Breast epithelium (tissue), 4 donors: ENCODE measurements at regions not wholly inside any gene's neighbourhood (a gene's known extent, or its start where the extent isn't known, plus 50 kb on each side); places are given as distances from the start of the nearest gene placed in this dataset.
A peak's percentile ranks its signal among the peaks of the same experiment; 100 is the strongest.
"Not testable (repeated sequence)": the region's sequence is repeated elsewhere in the genome, so short reads cannot be mapped to it uniquely, and the experiment has no call there.

ENCODE experiments used
- DNase-seq, 2 donors: peaks; one replicate each; pipeline ENCODE4 v3.0.0-alpha.2; 2019; ENCODE audit warnings: low spot score in 2 of 2
- H3K27ac ChIP-seq, 2 donors: fragments of 200-600 bp; sonication (generic) in 1 of 2; one replicate each; pipeline ENCODE4 v1.5.1; 2016 to 2019; ENCODE audit warnings: mild to moderate bottlenecking in 1 of 2
- H3K27me3 ChIP-seq, 2 donors: fragments of 200-600 bp; sonication (generic) in 1 of 2; one replicate each; pipeline versions ENCODE4 v1.5.1 to v1.6.0; 2017 to 2019; ENCODE audit warnings: control low read depth in 1 of 2, mild to moderate bottlenecking in 1 of 2
- H3K36me3 ChIP-seq: fragments of 200-600 bp; one replicate; pipeline ENCODE4 v1.5.1; 2019
- H3K4me1 ChIP-seq, 2 donors: fragments of 200-600 bp; sonication (generic); one replicate each; pipeline ENCODE4 v1.5.1; 2016 to 2019; ENCODE audit warnings: control low read depth in 1 of 2
- H3K4me3 ChIP-seq, 3 donors: fragments of 200-600 bp; sonication (generic); 1 replicate in 2 of 3; 2 replicates in 1 of 3; pipeline ENCODE4 v1.5.1; 2016 to 2019; ENCODE audit warnings: mild to moderate bottlenecking in 3 of 3, moderate library complexity in 2 of 3
- H3K9me3 ChIP-seq, 2 donors: fragments of 200-600 bp; sonication (generic) in 1 of 2; one replicate each; pipeline ENCODE4 v1.5.1; 2016 to 2019; ENCODE audit warnings: control low read depth in 1 of 2
- POLR2A ChIP-seq: fragments of 450-650 bp; IDR thresholded peaks from one replicate; pipeline ENCODE4 v1.6.1; 2016; ENCODE audit warnings: antibody characterized with exemption, mild to moderate bottlenecking, moderate library complexity
- POLR2AphosphoS5 ChIP-seq, 3 donors: sonication (generic); formaldehyde crosslinking; IDR thresholded peaks; one replicate each; pipeline ENCODE4 v1.6.1; 2017; ENCODE audit warnings: antibody characterized with exemption in 3 of 3
- intact Hi-C: fragments of 100-400 bp; cut with DNase I; formaldehyde crosslinking; loops from one replicate; pipeline ENCODE4 v1.15.1; 2023; ENCODE audit warnings: low total_unique reads
- TF ChIP-seq, protein P1 (sequence below), 3 donors: fragments of 450-650 bp; IDR thresholded peaks; one replicate each; pipeline ENCODE4 v1.5.1; 2016 to 2017; ENCODE audit warnings: antibody characterized with exemption in 3 of 3, mild to moderate bottlenecking in 3 of 3, moderate library complexity in 3 of 3

DNA sequence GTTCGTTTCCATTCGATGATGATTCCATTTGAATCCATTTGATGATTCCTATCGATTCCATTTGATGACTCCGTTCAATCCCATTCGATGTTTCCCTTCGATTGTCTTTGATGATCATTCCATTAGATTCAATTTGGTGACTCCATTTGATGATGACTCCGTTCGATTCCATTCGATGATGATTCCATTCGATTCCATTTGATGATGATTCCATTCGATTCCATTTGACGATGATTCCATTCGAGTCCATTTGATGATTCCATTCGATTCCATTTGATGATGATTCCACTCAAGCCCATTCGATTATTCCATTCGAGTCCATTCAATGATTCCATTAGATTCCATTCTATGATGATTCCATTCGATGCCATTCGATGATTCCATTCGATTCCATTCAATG is 2730.6 kb downstream of the RPIA start:
- H3K27ac ChIP-seq, H3K27me3 ChIP-seq, H3K4me3 ChIP-seq, intact Hi-C loops, DNase-seq, H3K4me1 ChIP-seq, H3K36me3 ChIP-seq: not testable (repeated sequence)
- peaks cover 0 to 20% of the 10 kb centered on the region in 2 donors for H3K9me3 ChIP-seq

DNA sequence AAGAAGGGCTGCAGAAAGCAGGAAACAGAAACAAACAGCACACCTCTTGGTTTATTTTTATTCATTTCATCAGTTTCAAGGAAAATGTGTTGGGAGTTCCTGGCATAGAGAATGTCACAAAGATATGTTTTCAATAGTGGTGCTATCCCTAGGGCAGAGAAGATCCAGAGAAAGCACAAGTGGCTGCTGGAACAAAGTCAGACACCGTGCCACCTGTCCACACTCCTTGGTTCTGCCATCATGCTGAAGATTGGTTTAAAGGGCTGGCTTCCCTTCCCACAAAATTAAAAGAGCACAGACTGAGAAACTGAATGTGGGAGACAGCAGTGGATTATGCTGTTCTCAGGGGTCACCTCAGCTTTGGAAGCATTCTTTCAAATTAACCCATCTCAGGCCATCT is 2735.7 kb downstream of the RPIA start:
- H3K27ac ChIP-seq, intact Hi-C loops, H3K9me3 ChIP-seq, H3K4me3 ChIP-seq, DNase-seq, H3K4me1 ChIP-seq, H3K36me3 ChIP-seq, H3K27me3 ChIP-seq: not testable (repeated sequence)

DNA sequence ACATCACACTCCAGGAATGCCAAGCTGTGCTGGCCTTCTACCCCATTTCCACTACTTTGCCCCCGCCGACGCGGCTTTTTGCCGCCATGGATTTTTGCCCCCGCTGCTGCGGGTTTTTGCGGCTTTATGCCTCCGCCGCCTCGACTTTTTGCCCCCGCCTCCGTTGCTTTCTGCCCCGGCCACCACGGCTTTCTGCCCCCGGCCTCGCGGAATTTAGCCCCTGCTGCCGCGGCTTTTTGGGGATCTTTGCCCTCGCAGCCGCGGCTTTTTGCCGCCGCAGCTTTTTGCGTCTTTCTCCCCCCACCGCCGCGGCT is 2750.4 kb downstream of the RPIA start:
- Histone ChIP-seq H3K27me3 (peaks cover 10 to 34% of the 10 kb centered on the region in 2 donors), H3K4me3 (peak overlapping the region; percentile 7 to 41 (median 16))
- intact Hi-C loops, H3K4me1 ChIP-seq, DNase-seq, H3K36me3 ChIP-seq, H3K27ac ChIP-seq, H3K9me3 ChIP-seq: not testable (repeated sequence)

DNA sequence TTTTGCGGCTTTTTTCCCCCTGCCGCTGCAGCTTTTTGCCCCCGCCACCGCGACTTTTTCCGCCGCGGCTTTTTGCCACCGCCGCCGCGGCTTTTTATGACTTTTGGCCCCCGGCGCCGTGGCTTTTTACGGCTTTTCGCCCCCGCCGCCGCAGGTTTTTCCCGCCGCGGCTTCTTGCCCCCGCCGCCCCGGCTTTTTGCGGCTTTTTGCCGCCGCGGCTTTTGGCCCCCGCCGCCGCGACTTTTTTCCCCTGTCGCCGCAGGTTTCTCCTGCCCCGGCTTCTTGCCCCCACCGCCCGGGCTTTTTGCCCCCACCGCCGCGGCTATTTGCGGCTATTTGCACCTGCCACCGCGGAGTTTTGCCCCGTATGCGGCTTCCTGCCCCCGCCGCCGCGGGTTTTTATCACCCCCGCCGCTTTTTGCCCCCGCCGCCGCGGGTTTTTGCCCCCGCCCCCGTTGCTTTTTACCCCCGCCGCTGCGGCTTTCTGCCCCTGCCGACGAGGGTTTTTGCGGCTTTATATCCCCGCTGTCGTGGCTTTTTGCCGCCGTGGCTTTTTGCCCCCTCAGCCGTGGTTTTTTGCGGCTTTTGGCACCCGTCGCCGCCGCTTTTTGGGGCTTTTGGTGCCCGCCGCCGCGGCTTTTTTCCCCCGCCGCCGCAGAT is 2750.9 kb downstream of the RPIA start:
- intact Hi-C loops, result no loop called here
- peak in 1 of 2 donors; percentile 54 for DNase-seq
- Histone ChIP-seq H3K27ac (no peak overlapping the region), H3K4me3 (peak overlapping the region; percentile 7 to 41 (median 16)), H3K9me3 (peaks cover 0 to 6% of the 10 kb centered on the region in 2 donors), H3K27me3 (peaks cover 10 to 34% of the 10 kb centered on the region in 2 donors), H3K36me3 (no peaks in the 10 kb centered on the region), H3K4me1 (peaks cover 0 to 6% of the 10 kb centered on the region in 2 donors)
- TF ChIP-seq, protein P1, sequence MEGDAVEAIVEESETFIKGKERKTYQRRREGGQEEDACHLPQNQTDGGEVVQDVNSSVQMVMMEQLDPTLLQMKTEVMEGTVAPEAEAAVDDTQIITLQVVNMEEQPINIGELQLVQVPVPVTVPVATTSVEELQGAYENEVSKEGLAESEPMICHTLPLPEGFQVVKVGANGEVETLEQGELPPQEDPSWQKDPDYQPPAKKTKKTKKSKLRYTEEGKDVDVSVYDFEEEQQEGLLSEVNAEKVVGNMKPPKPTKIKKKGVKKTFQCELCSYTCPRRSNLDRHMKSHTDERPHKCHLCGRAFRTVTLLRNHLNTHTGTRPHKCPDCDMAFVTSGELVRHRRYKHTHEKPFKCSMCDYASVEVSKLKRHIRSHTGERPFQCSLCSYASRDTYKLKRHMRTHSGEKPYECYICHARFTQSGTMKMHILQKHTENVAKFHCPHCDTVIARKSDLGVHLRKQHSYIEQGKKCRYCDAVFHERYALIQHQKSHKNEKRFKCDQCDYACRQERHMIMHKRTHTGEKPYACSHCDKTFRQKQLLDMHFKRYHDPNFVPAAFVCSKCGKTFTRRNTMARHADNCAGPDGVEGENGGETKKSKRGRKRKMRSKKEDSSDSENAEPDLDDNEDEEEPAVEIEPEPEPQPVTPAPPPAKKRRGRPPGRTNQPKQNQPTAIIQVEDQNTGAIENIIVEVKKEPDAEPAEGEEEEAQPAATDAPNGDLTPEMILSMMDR (IDR thresholded peaks at IDR 0.05), result no peak
- TF ChIP-seq POLR2AphosphoS5 (IDR thresholded peaks at IDR 0.05), result no peak
- no peak for TF ChIP-seq POLR2A

DNA sequence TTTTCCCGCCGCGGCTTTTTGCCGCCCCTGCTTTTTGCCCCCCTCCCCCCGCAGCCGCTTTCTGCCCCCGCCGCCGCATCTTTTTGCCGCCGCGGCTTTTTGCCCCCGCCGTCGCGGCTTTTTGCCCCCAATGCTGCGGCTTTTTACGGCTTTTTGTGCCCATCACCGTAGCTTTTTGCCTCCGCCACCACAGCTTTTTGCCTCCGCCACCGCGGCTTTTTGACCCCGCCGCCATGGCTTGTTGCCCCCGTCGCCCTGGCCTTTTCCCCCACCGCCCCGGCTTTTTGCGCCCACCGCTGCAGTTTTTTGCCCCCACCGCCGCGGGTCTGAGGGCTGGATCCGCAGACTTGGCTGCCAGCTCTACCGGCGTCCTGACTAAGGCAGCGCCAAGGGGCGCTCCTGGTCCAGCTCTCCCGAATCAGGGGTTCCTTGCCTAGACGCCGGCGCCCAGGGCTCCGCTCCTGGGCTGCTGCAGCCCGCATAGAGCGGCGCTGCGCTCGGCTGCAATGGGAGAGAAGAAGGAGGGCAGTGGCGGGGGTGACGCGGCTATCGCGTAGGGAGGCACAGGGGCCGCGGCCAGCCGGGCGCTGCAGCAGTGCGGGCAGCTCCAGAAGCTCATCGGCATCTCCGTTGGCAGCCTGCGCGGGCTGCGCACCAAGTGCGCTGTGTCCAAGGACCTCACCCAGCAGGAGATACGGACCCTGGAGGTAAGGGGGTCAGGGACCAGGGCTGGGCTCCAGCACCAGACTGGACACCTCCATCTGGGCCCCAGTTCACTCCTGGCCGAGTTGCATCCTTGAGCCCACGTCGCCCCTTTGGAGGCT is 2751.6 kb downstream of the RPIA start:
- H3K36me3 ChIP-seq, H3K9me3 ChIP-seq, H3K27ac ChIP-seq, intact Hi-C loops, H3K4me1 ChIP-seq: not testable (repeated sequence)
- Histone ChIP-seq H3K27me3 (peaks cover 10 to 34% of the 10 kb centered on the region in 2 donors), H3K4me3 (peak overlapping the region; percentile 7 to 41 (median 16))
- DNase-seq, result peak in 1 of 2 donors; percentile 49

DNA sequence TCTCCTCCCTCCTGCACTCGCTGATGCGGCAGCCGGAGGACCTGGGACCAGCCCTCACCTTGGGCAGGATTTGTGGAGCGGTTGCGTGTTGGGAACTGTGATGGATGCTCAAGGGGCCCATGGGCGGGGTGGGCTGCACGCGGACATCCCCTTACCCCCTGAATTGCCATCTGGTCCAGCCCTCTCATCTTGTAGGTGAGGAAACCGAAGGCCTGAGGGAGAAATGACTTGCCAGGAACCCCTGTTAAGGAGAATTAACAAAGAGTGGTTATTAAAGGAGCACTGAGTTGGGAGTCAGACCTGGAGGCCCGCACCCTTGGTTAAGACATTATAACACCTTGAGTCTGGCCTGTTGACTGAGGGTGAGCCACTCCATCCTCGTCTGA is 2752.2 kb downstream of the RPIA start:
- H3K27ac ChIP-seq, H3K4me3 ChIP-seq, H3K9me3 ChIP-seq, H3K4me1 ChIP-seq, H3K36me3 ChIP-seq, intact Hi-C loops: not testable (repeated sequence)
- peak in 1 of 2 donors; percentile 51 for DNase-seq
- peaks cover 10 to 34% of the 10 kb centered on the region in 2 donors for H3K27me3 ChIP-seq

DNA sequence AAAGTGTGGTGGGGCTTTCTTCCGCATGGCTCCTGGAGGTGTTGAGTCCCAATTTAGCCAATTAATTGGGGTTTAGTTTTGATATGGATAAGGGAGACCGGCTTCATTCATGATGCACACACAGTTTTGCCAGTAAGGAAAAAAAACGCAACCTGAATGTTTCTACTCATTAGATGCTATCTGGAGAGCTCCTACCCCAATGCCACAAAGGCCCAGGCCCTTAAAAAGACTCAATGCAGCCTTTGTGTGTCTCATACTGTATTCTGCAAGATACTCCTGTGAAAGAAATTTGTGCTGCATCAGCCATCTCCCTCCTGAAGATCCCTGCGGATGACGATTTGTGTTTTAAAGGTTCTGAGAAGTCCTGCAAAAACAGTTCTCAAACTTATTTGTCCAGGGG is 2754.2 kb downstream of the RPIA start:
- H3K9me3 ChIP-seq, H3K4me1 ChIP-seq, DNase-seq, H3K4me3 ChIP-seq, intact Hi-C loops, H3K36me3 ChIP-seq, H3K27ac ChIP-seq: not testable (repeated sequence)
- peaks cover 10 to 24% of the 10 kb centered on the region in 2 donors for H3K27me3 ChIP-seq

DNA sequence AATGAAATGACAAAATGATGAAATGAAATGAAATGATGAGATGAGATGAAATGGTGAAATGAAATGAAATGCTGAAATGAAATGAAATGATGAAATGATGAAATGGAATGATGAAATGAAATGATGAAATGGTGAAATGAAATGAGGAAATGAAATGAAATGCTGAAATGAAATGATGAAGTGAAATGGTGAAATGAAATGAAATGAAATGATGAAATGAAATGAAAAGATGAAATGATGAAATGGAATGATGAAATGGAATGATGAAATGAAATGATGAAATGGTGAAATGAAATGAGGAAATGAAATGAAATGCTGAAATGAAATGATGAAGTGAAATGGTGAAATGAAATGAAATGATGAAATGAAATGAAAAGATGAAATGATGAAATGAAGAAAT is 2755.0 kb downstream of the RPIA start:
- DNase-seq, H3K4me3 ChIP-seq, H3K36me3 ChIP-seq, H3K27ac ChIP-seq, H3K4me1 ChIP-seq, H3K9me3 ChIP-seq, intact Hi-C loops: not testable (repeated sequence)
- peaks cover 10 to 24% of the 10 kb centered on the region in 2 donors for H3K27me3 ChIP-seq

DNA sequence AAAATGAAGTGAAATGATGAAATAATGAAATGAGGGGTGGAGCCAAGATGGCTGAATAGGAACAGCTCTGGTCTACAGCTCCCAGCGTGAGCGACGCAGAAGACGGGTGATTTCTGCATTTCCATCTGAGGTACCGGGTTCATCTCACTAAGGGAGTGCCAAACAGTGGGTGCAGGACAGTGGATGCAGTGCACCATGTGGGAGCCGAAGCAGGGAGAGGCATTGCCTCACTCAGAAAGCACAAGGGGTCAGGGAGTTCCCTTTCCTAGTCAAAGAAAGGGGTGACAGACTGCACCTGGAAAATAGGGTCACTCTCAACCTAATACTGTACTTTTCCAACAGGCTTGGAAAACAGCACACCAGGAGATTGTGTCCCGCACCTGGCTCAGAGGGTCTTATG is 2755.4 kb downstream of the RPIA start:
- peaks cover 0 to 10% of the 10 kb centered on the region in 2 donors for H3K9me3 ChIP-seq
- DNase-seq, H3K36me3 ChIP-seq, H3K27ac ChIP-seq, H3K4me3 ChIP-seq, H3K4me1 ChIP-seq, intact Hi-C loops: not testable (repeated sequence)
- H3K27me3 ChIP-seq, result peaks cover 9 to 22% of the 10 kb centered on the region in 2 donors

DNA sequence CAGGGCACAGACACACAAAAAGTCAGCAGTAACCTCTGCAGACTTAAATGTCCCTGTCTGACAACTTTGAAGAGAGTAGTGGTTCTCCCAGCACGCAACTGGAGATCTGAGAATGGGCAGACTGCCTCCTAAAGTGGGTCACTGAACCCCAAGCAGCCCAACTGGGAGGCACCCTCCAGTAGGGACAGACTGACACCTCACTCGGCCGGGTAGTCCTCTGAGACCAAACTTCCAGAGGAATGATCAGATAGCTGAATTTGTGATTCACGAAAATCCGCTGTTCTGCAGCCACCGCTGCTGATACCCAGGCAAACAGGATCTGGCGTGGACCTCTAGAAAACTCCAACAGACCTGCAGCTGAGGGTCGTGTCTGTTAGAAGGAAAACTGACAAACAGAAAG is 2756.0 kb downstream of the RPIA start:
- DNase-seq, H3K36me3 ChIP-seq, H3K4me1 ChIP-seq, H3K9me3 ChIP-seq, H3K27ac ChIP-seq, H3K4me3 ChIP-seq, intact Hi-C loops: not testable (repeated sequence)
- H3K27me3 ChIP-seq, result peaks cover 4 to 16% of the 10 kb centered on the region in 2 donors

DNA sequence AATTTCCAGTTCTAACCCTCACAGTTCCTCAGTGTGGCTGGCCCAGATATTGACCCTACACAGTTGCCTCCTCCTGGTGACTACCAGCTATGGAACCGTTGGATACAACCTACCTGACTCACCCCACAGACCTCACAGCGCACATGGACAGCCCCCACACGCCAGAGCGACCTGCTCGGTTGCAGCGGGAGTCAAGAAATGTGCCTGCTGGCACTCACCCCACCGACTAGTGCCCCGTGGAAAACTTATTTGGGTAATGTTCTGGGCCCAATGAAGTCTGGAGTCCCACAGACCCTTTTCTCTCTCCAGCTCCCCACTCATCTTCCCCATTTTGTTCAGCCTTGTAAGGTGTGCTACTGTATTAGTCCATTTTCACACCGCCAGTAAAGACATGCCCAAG is 2770.8 kb downstream of the RPIA start:
- H3K9me3 ChIP-seq, H3K27me3 ChIP-seq, DNase-seq, H3K27ac ChIP-seq, intact Hi-C loops, H3K4me1 ChIP-seq, H3K36me3 ChIP-seq, H3K4me3 ChIP-seq: not testable (repeated sequence)

DNA sequence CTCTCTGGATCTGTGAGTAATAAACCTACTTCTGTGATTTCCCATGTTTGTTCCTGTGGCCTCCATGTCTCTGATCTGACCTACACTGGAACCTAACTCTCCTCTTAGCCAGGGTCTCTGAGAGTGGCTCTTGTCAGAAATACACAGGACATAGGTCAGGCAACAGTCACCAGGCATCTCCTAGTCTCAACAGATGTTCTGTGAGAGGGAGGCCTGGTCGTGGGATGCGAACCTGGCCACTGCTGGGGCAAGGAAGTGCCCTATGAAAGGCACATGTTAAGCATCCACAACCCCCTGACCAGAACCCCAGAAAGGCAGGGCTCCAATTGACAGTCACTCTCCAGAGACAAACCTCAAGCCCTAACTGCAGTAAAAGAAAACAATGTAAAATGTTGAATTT is 2771.5 kb downstream of the RPIA start:
- H3K9me3 ChIP-seq, H3K27ac ChIP-seq, H3K36me3 ChIP-seq, intact Hi-C loops, H3K4me3 ChIP-seq, DNase-seq, H3K4me1 ChIP-seq, H3K27me3 ChIP-seq: not testable (repeated sequence)
